Epithelial cell of proximal tubule (primary cell): ENCODE measurements at regions not wholly inside any gene's neighbourhood (a gene's known extent, or its start where the extent isn't known, plus 50 kb on each side); places are given as distances from the start of the nearest gene placed in this dataset.

Source experiments
- DNase-seq: peaks from one replicate; pipeline ENCODE4 v3.0.0-alpha.2; 2011; ENCODE audit warnings: low read depth
- H3K4me3 ChIP-seq: 2 replicates; pipeline ENCODE4 v1.5.1; 2011; ENCODE audit warnings: low read depth, mild to moderate bottlenecking, low read length
- TF ChIP-seq, protein P1 (sequence below): conservative IDR thresholded peaks from 2 replicates; pipeline ENCODE4 v1.5.1; 2012; ENCODE audit warnings: low read depth, mild to moderate bottlenecking, low read length

DNA sequence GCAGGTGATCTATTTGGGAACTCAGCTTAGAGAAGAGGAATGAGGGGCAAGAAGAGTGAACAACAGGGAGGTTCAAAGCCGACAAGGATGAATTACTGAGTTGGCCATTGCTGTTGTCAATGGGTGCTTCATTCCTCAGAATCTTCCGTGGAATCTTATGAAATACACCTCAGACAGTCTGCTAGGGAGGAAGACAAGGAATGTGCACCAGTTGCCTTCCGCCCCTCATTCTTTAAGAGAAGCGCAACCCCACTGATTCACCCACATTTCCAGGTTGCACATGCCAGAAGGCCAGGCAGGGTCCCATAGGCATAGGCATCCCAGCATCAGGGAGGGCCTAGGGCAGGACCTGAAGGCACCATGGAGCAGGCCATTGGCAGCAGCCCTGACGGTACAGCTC is 127.5 kb upstream of the TNFAIP3 start:
- TF ChIP-seq, protein P1, sequence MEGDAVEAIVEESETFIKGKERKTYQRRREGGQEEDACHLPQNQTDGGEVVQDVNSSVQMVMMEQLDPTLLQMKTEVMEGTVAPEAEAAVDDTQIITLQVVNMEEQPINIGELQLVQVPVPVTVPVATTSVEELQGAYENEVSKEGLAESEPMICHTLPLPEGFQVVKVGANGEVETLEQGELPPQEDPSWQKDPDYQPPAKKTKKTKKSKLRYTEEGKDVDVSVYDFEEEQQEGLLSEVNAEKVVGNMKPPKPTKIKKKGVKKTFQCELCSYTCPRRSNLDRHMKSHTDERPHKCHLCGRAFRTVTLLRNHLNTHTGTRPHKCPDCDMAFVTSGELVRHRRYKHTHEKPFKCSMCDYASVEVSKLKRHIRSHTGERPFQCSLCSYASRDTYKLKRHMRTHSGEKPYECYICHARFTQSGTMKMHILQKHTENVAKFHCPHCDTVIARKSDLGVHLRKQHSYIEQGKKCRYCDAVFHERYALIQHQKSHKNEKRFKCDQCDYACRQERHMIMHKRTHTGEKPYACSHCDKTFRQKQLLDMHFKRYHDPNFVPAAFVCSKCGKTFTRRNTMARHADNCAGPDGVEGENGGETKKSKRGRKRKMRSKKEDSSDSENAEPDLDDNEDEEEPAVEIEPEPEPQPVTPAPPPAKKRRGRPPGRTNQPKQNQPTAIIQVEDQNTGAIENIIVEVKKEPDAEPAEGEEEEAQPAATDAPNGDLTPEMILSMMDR = no peak
- DNase-seq = no peak
- no peak overlapping the region for H3K4me3 ChIP-seq

DNA sequence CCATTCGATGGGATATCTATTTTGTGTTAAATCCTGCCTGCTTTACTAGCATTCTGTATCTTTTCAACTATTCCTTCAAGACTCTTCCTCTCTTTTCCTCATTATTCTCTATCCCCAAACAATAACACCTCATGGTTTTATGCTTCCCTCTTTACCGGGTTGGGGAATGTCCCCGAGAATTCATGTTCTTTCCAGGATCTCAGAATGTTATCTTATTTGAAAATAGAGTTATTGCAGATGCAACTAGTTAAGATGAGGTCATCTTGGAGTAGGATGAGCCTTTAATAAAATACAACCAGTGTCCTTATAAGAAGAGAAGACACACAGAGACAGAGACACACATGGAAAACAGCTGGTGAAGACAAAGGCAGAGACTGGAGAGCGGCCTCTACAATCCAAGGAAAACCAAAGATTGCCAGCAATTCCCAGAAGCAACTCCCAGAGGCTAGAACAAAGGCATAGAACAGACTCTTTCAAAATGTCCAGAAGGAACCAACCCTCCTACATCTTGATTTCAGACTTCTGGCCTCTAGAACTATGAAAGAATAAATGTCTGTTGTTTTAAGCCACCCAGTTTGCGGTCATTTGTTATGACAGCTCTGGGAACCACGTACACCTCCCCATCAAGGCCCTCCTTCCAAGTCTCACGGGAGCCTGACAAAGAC is 126.8 kb upstream of the TNFAIP3 start:
- TF ChIP-seq, protein P1 = no peak
- DNase-seq = no peak
- no peak overlapping the region for H3K4me3 ChIP-seq

DNA sequence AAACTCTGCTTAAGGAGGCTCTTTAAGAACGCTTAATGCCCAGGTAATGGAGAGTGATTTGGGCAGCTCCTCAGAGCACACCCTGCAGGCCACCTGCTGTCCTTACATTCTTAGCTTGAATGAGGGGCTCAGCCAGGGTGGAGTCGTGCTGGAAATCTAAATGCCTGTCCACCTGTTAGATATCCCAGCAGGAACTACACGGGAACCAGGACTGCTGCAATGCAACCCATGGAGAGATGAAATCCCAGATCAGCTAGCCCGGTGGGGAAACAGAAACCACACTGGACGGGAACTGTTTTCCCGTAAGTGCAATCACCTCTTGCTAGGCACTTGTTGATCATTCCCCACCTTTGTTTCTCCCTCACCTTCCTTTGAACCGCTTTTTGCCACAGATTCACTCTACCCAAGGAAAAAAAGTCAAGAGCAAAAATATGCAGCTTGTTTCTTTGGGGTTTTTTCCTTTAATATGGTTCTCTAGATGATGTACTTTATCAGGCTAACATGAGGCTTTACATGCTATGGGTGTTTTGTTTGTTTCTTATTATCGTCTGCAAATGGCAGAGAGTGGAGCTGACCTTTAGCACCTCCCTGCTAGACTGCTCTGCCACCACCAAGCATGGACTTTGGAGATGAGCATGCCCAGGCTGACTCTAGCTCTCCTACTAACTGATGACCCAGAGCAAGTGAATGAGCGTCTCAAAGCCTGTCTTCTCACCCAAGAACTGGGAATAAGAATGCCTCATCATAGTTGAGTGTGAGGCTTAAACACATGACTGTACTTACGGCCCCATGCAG is 125.9 kb upstream of the TNFAIP3 start:
- no peak overlapping the region for H3K4me3 ChIP-seq
- TF ChIP-seq, protein P1 = no peak
- DNase-seq = no peak

DNA sequence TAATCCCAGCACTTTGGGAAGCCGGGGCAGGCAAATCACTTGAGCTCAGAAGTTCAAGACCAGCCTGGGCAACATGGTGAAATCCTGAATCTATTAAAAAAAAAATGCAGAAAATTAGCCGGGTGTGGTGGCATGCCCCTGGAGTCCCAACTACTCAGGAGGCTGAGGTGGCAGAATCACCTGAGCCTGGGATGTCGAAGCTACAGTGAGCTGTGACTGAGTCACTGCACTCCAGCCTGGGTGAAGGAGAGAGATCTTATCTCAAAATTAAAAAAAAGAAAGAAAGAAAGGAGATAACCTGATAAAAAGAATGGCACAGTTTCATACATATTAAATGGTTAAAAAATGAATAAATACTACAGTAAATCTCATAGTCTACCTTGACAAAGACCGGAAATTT is 123.6 kb upstream of the TNFAIP3 start:
- TF ChIP-seq, protein P1 = no peak

DNA sequence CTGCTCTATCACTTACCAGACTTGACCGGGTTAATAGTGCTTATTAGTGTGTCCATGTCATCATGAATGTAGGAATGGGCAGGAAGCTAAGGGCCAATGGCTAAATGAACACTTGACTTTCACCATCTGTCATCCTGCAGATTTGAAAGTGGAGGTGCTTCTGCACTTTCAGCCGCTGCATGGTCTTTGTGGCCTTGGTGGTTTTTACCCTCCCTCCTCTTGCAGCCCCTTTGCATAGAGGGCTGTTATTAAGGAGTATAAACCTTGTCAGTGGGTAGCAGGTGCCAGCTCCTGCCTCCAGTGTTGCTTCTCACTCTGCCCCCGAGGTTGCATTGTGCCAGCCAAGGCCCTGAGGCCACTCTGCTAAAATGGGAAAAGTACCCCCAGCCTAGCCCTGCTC is 122.2 kb upstream of the TNFAIP3 start:
- TF ChIP-seq, protein P1 = no peak
- no peak overlapping the region for H3K4me3 ChIP-seq
- DNase-seq = no peak

More for the DNA sequence above, 123.6 kb upstream of the TNFAIP3 start:
- DNase-seq = no peak
- H3K4me3 ChIP-seq = no peak overlapping the region

DNA sequence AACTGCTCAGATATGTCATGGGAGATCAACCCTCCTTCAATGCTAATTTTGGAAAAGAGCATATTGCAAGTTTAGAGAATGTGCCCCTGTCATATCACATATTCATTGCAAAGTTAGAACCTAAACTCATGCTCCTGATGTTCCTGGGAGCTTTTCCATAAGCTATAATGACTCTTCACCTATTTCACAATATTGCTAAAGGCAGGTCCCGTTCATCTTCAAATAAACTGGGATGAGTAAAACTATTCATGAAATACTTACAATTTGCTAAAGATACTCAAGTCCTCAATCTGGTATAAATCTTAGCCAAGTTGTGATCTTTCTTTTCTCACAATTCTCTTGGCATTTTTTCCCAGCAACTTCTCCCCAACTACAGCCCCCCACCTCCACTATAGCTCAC is 121.7 kb upstream of the TNFAIP3 start:
- TF ChIP-seq, protein P1 = no peak
- no peak overlapping the region for H3K4me3 ChIP-seq
- no peak for DNase-seq
